Lung (tissue), 11 donors: ENCODE measurements at regions not wholly inside any gene's neighbourhood (a gene's known extent, or its start where the extent isn't known, plus 50 kb on each side); places are given as distances from the start of the nearest gene placed in this dataset.

Experiments used
- ATAC-seq: fragments of 200-7000 bp; cut with Tn5 transposase; one replicate; pipeline ENCODE4 v1.9.1; 2020; ENCODE audit warnings: moderate number of reproducible peaks; ENCODE audit not compliant: insufficient read depth, low FRiP score
- DNase-seq, 3 donors: peaks; one replicate each; pipeline ENCODE4 v3.0.0-alpha.2; 2013 to 2017
- H3K27ac ChIP-seq, 2 donors: one replicate each; pipeline ENCODE4 v1.5.1; 2013; ENCODE audit warnings: mild to moderate bottlenecking in 2 of 2, moderate library complexity in 2 of 2, control low read depth in 1 of 2, inconsistent platforms in 1 of 2, low read depth in 1 of 2, low read length in 1 of 2
- H3K27me3 ChIP-seq, 3 donors: one replicate each; pipeline ENCODE4 v1.5.1; 2013; ENCODE audit warnings: low read length in 2 of 3; ENCODE audit not compliant: control insufficient read depth in 3 of 3, insufficient read depth in 3 of 3
- H3K36me3 ChIP-seq, 4 donors: one replicate each; pipeline ENCODE4 v1.5.1; 2013; ENCODE audit warnings: low read length in 4 of 4, mild to moderate bottlenecking in 1 of 4, moderate library complexity in 1 of 4; ENCODE audit not compliant: control insufficient read depth in 4 of 4, insufficient read depth in 4 of 4
- H3K4me1 ChIP-seq, 5 donors: one replicate each; pipeline ENCODE4 v1.5.1; 2013; ENCODE audit warnings: low read length in 5 of 5, mild to moderate bottlenecking in 2 of 5, moderate library complexity in 1 of 5; ENCODE audit not compliant: control insufficient read depth in 5 of 5, insufficient read depth in 5 of 5
- H3K4me3 ChIP-seq: one replicate; pipeline ENCODE4 v1.5.1; 2013; ENCODE audit warnings: mild to moderate bottlenecking, control low read depth, moderate library complexity
- H3K9ac ChIP-seq, 2 donors: one replicate each; pipeline ENCODE4 v1.5.1; 2013; ENCODE audit warnings: low read length in 2 of 2, control low read depth in 1 of 2; ENCODE audit not compliant: insufficient read depth in 1 of 2
- H3K9me3 ChIP-seq, 4 donors: one replicate each; pipeline ENCODE4 v1.5.1; 2013; ENCODE audit warnings: low read length in 3 of 4, mild to moderate bottlenecking in 1 of 4, moderate library complexity in 1 of 4; ENCODE audit not compliant: control insufficient read depth in 4 of 4, insufficient read depth in 3 of 4
- CTCF ChIP-seq: IDR thresholded peaks from 2 replicates; pipeline ENCODE4 v1.5.1; 2012; ENCODE audit warnings: mild to moderate bottlenecking; ENCODE audit errors: control extremely low read depth, extremely low read depth
- WGBS, 2 donors: extraction: QIAGEN DNeasy Blood & Tissue Kit; methylation state at CpG; one replicate each; pipeline ENCODE4 v1.1.7; 2013; 5-methylcytosine and 5-hydroxymethylcytosine counted together
- donor health status: control.
- donor health status: control.
- donor health status: Bipolar disorder and iron deficiency.
- donor health status: healthy.
- donor health status: DM: yes; HTN: yes; CAD: no.

GRCh38 chr3:124634210-124635168, 95.8 kb upstream of the UMPS start:
- Histone ChIP-seq H3K4me1 (peaks cover 0 to 5% (median 0%) of the 10 kb centered on the region in 5 donors), H3K9ac (no peak overlapping the region), H3K9me3 (no peaks in the 10 kb centered on the region), H3K36me3 (peaks cover 3 to 13% (median 7%) of the 10 kb centered on the region in 4 donors), H3K27me3 (no peaks in the 10 kb centered on the region), H3K27ac (no peak overlapping the region), H3K4me3 (no peak overlapping the region)
- ATAC-seq (no peak), DNase-seq (no peak)
- TF ChIP-seq CTCF, result no peak
- WGBS, 2 donors, result 88 to 90% methylated on average over 15 of the region's 15 CpGs

DNA sequence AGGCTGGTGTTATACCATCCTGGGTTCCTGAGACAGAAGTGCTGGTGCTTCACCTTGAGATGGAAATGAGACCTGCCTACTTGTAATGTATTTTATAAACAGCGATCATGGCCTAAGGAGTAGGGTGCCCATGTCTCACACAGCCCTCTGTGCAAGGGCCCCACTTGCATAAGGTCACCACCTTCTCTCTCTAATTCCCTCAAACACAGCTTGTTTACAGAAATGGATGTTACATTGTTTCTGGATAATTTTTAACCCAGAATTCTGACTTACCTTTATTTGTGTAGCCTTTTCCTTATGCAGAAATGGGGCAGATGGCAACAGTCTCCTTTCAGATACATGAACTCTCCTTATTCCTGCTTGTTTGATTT, 95.1 kb upstream of the UMPS start:
- WGBS, 2 donors, result 89 to 93% methylated on average over 1 of the region's 1 CpG
- no peak overlapping the region for H3K27ac ChIP-seq
- H3K27me3 ChIP-seq, result no peaks in the 10 kb centered on the region
- no peak for DNase-seq
- TF ChIP-seq CTCF, result no peak
- no peak overlapping the region for H3K4me3 ChIP-seq
- H3K4me1 ChIP-seq, result peaks cover 0 to 5% (median 0%) of the 10 kb centered on the region in 5 donors
- no peak for ATAC-seq
- no peak overlapping the region for H3K9ac ChIP-seq
- H3K36me3 ChIP-seq, result peaks cover 3 to 17% (median 7%) of the 10 kb centered on the region in 4 donors
- no peaks in the 10 kb centered on the region for H3K9me3 ChIP-seq

DNA sequence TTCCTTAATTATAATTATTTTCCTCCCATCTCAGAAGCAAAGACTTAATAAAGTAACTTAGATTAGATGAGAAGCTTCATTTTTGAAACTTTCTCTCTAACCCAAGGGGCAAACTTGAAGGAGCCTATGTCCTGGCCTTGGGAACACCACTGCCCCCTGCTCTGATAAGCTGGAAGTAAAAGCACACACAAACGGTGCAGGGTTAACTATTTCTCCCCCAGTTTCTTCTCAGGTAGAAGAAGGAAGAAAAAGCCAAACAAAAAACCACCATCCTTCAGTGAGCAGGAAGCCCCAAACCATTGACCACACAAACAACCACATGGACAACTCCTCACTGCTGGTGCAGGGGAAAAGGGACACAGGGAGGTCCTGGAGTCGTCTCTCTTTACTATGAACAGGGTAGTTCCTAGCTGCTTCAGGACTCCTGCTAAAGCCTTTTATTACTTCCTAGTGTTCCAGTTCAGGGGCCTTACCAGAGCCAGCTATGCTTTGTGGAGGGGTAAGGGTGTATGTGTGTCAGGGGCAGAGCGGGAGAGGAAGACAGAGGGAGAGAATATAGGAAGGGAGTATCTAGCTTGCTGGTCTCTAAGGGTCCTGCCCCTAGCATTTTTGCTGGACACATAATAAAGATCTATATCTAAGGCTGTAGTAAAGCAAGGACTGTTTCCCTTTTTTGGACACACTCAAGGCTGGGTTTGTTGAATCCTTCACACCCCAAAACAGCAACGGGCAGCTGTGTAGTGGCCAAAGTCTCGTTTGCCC, 94.0 kb upstream of the UMPS start:
- Histone ChIP-seq H3K27me3 (no peaks in the 10 kb centered on the region), H3K27ac (no peak overlapping the region), H3K4me3 (no peak overlapping the region), H3K36me3 (peaks cover 3 to 17% (median 7%) of the 10 kb centered on the region in 4 donors), H3K9me3 (no peaks in the 10 kb centered on the region), H3K9ac (no peak overlapping the region), H3K4me1 (peaks cover 0 to 4% (median 0%) of the 10 kb centered on the region in 5 donors)
- DNase-seq (no peak), ATAC-seq (no peak)
- no peak for TF ChIP-seq CTCF
- WGBS, 2 donors, result 47 to 57% methylated on average over 5 of the region's 5 CpGs
